ENCODE measurements at regions not wholly inside any gene's neighbourhood (a gene's known extent, or its start where the extent isn't known, plus 50 kb on each side); places are given as distances from the start of the nearest gene placed in this dataset.
"Not testable (repeated sequence)": the region's sequence is repeated elsewhere in the genome, so short reads cannot be mapped to it uniquely, and the experiment has no call there.

- ATAC-seq (no peak), DNase-seq (no peak)
- in situ Hi-C loops (cut with MboI; ENCODE audit: low sequenced_read_pairs in 4 of 4) (loop anchor here in 1 of 4 donors (25.0 kb wide), 1 partner anchor 178 kb away; the partner anchor contains the start of gene KDM5D), intact Hi-C loops (cut with DNase I; ENCODE audit: low total_unique reads) (no loop called here)
- H3K27me3 ChIP-seq, result no peaks in the 10 kb centered on the region
- TF ChIP-seq, protein P1, sequence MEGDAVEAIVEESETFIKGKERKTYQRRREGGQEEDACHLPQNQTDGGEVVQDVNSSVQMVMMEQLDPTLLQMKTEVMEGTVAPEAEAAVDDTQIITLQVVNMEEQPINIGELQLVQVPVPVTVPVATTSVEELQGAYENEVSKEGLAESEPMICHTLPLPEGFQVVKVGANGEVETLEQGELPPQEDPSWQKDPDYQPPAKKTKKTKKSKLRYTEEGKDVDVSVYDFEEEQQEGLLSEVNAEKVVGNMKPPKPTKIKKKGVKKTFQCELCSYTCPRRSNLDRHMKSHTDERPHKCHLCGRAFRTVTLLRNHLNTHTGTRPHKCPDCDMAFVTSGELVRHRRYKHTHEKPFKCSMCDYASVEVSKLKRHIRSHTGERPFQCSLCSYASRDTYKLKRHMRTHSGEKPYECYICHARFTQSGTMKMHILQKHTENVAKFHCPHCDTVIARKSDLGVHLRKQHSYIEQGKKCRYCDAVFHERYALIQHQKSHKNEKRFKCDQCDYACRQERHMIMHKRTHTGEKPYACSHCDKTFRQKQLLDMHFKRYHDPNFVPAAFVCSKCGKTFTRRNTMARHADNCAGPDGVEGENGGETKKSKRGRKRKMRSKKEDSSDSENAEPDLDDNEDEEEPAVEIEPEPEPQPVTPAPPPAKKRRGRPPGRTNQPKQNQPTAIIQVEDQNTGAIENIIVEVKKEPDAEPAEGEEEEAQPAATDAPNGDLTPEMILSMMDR (IDR thresholded peaks at IDR 0.05 in 4 of 5, conservative IDR thresholded peaks at IDR 0.05 in 1 of 5), result no peak
- no peak for TF ChIP-seq POLR2A (IDR thresholded peaks at IDR 0.05)
- no peaks in the 10 kb centered on the region for H3K4me1 ChIP-seq
- H3K9me3 ChIP-seq, result no peaks in the 10 kb centered on the region
- H3K36me3 ChIP-seq, result no peaks in the 10 kb centered on the region
- no peak overlapping the region for H3K27ac ChIP-seq
- H3K4me3 ChIP-seq, result no peak overlapping the region
Measured at GRCh38 chrY:19559161-19559560, 185.4 kb downstream of the KDM5D start.

DNA sequence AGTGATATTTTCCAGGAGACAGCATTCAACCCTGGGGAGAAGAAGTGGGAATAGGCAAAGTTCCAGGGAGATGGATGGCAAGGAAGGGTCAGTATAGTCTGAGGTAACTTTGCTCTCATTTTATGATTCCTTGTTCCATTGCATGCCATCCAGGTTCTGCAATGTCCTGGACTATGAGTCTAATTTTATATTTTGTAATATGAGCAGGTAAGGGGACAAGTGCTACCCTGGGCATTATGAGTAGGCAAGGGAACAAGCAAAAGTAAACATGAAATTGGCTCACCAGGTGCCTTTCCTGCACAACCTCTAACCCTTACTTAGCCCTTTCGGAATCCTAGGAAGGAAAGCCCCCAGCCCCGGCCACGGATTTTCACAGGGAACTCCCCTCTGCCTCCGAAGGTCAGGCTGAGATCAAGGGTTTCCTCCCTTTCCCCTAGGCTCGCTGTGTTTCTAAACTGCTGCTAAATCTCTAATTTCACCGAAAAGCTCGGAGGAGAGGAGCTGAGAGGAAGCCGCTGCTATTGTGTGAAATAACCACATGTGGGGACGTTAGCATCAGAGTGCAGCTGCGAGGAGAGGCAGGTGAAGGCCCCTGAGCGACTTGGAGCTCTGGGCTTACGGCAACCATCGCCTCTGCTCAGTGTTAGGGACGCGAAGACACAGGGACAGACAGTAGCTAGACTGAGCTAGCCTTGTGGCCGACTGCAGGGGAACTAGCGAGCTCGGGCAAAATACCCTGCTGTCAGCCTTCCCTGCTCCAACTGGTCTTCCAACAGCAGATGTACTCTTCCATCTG is 194.7 kb downstream of the KDM5D start:
- DNase-seq, result no peak
- in situ Hi-C loops (cut with MboI; ENCODE audit: low sequenced_read_pairs in 4 of 4) (loop anchor here in 1 of 4 donors (25.0 kb wide), 1 partner anchor 187 kb away; the partner anchor contains the start of gene KDM5D), intact Hi-C loops (cut with DNase I; ENCODE audit: low total_unique reads) (no loop called here)
- Histone ChIP-seq H3K27me3 (no peaks in the 10 kb centered on the region), H3K36me3 (no peaks in the 10 kb centered on the region), H3K4me3 (no peak overlapping the region), H3K4me1 (no peaks in the 10 kb centered on the region), H3K9me3 (no peaks in the 10 kb centered on the region), H3K27ac (peak overlapping the region in 1 of 4 donors; percentile 57)
- peak; percentile 76 to 87 for ATAC-seq
- no peak for TF ChIP-seq POLR2A (IDR thresholded peaks at IDR 0.05)
- TF ChIP-seq, protein P1 (IDR thresholded peaks at IDR 0.05 in 4 of 5, conservative IDR thresholded peaks at IDR 0.05 in 1 of 5), result no peak

GRCh38 chrY:19541475-19542306 is 202.8 kb downstream of the KDM5D start:
- in situ Hi-C loops (cut with MboI; ENCODE audit: low sequenced_read_pairs in 4 of 4) (no loop called here), intact Hi-C loops (cut with DNase I; ENCODE audit: low total_unique reads) (no loop called here)
- H3K4me1 ChIP-seq, result no peaks in the 10 kb centered on the region
- DNase-seq, result no peak
- TF ChIP-seq, protein P1 (IDR thresholded peaks at IDR 0.05 in 4 of 5, conservative IDR thresholded peaks at IDR 0.05 in 1 of 5), result no peak
- no peak for TF ChIP-seq POLR2A (IDR thresholded peaks at IDR 0.05)
- H3K9me3 ChIP-seq, result no peaks in the 10 kb centered on the region
- H3K4me3 ChIP-seq, result no peak overlapping the region
- no peaks in the 10 kb centered on the region for H3K36me3 ChIP-seq
- H3K27me3 ChIP-seq, result no peaks in the 10 kb centered on the region
- H3K27ac ChIP-seq, result no peak overlapping the region
- ATAC-seq, result no peak

DNA sequence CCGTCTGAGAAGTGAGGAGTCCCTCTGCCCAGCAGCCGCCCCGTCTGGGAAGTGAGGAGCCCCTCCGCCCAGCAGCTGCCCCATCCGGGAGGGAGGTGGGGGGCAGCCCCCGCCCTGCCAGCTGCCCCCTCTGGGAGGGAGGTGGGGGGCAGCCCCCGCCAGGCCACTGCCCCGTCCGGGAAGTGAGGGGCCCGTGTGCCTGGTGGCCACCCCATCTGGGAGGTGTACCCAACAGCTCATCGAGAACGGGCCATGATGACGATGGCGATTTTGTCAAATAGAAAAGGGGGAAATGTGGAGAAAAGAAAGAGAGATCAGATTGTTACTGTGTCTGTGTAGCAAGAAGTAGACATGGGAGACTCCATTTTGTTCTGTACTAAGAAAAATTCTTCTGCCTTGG is 208.8 kb downstream of the KDM5D start:
- H3K27me3 ChIP-seq; H3K4me1 ChIP-seq; H3K27ac ChIP-seq; intact Hi-C loops (cut with DNase I; ENCODE audit: low total_unique reads); DNase-seq; ATAC-seq; H3K9me3 ChIP-seq; in situ Hi-C loops (cut with MboI; ENCODE audit: low sequenced_read_pairs in 4 of 4); H3K4me3 ChIP-seq; H3K36me3 ChIP-seq: not testable (repeated sequence)

GRCh38 chrY:19521976-19522375 is 222.6 kb downstream of the KDM5D start:
- TF ChIP-seq, protein P1 (IDR thresholded peaks at IDR 0.05 in 4 of 5, conservative IDR thresholded peaks at IDR 0.05 in 1 of 5), result no peak
- no peak for TF ChIP-seq POLR2A (IDR thresholded peaks at IDR 0.05)
- no peaks in the 10 kb centered on the region for H3K9me3 ChIP-seq
- ATAC-seq (no peak), DNase-seq (no peak)
- H3K27ac ChIP-seq, result no peak overlapping the region
- intact Hi-C loops (cut with DNase I; ENCODE audit: low total_unique reads) (no loop called here), in situ Hi-C loops (cut with MboI; ENCODE audit: low sequenced_read_pairs in 4 of 4) (no loop called here)
- no peaks in the 10 kb centered on the region for H3K36me3 ChIP-seq
- H3K27me3 ChIP-seq, result no peaks in the 10 kb centered on the region
- no peaks in the 10 kb centered on the region for H3K4me1 ChIP-seq
- no peak overlapping the region for H3K4me3 ChIP-seq

Data from gastrocnemius medialis (tissue), 4 donors.